C4-2B (cell line): ENCODE measurements at regions not wholly inside any gene's neighbourhood (a gene's known extent, or its start where the extent isn't known, plus 50 kb on each side); places are given as distances from the start of the nearest gene placed in this dataset.

Source experiments
- H3K27ac ChIP-seq: fragments of 450-650 bp; 2 replicates; pipeline ENCODE4 v1.5.1; 2017
- ZFX ChIP-seq: fragments of 450-650 bp; IDR thresholded peaks from 2 replicates; pipeline ENCODE4 v1.6.1; 2017
- TF ChIP-seq, protein P1 (sequence below): fragments of 450-650 bp; conservative IDR thresholded peaks from 2 replicates; pipeline ENCODE4 v1.5.1; 2017; ENCODE audit warnings: mild to moderate bottlenecking

DNA sequence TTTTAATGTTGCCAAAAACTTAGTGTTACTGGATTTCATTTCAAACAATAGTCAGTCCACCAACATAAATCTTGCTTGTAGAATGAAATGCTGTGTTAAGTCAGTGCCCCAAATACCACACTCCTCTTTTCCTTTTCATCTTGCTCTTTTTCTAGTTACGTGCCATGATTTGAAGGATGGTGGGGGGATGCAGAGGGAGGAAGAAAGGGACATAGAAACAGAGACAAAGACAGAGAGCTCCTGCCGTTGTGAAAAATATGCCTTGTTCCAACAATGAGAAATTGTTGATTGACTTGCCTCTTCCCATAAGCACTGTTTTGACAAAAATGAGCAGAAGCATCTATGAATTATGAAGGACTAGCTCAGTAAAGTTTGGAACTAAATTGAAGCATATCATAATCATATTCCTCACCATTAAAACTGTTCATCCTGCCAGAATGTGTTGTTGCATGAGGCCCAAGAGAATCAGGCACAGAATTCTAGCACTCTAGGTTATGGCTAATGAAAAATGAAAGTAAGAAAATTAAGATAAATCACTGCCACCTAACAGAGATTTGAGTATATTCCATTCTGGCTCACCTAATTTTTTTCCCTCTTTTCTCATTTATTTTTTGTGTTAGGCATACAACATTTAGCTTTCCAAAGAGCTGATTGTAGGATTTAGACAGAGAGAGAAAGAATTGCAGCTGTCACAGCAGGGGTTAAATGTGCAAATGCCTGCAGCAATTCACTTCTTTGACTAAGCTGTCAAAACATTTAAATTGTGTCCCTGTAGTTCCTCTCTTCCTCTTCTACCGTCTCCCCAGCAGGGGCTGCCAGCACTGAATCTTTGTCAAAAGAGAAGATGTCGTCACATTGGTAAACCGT lies 111.6 kb upstream of the PTPN13 start:
- H3K27ac ChIP-seq = no peak overlapping the region

DNA sequence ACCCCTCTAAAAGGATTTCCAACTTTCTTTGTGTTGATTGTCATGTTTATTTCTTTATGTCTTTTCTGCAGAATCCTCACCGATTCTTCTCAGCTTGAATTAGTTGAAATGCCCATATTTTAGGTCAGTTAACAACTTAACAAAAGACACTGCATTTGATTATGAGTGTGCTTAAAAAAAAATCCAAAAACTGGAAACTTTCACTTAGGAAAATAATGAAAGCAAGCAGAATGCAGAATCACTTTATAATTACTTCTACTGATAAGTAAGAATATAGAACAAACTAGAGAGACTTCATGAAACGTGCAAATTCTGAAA lies 111.0 kb upstream of the PTPN13 start:
- no peak for TF ChIP-seq ZFX
- TF ChIP-seq, protein P1, sequence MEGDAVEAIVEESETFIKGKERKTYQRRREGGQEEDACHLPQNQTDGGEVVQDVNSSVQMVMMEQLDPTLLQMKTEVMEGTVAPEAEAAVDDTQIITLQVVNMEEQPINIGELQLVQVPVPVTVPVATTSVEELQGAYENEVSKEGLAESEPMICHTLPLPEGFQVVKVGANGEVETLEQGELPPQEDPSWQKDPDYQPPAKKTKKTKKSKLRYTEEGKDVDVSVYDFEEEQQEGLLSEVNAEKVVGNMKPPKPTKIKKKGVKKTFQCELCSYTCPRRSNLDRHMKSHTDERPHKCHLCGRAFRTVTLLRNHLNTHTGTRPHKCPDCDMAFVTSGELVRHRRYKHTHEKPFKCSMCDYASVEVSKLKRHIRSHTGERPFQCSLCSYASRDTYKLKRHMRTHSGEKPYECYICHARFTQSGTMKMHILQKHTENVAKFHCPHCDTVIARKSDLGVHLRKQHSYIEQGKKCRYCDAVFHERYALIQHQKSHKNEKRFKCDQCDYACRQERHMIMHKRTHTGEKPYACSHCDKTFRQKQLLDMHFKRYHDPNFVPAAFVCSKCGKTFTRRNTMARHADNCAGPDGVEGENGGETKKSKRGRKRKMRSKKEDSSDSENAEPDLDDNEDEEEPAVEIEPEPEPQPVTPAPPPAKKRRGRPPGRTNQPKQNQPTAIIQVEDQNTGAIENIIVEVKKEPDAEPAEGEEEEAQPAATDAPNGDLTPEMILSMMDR = no peak
- no peak overlapping the region for H3K27ac ChIP-seq

More for the DNA sequence above, 111.6 kb upstream of the PTPN13 start:
- TF ChIP-seq, protein P1 = no peak
- TF ChIP-seq ZFX = no peak

- TF ChIP-seq, protein P1 = no peak
- no peak for TF ChIP-seq ZFX
- no peak overlapping the region for H3K27ac ChIP-seq
Observed at GRCh38 chr4:86483773-86484172, 110.3 kb upstream of the PTPN13 start.

- H3K27ac ChIP-seq = no peak overlapping the region
- TF ChIP-seq, protein P1 = no peak
- TF ChIP-seq ZFX = no peak
Observed at GRCh38 chr4:86484241-86484640, 109.9 kb upstream of the PTPN13 start.

DNA sequence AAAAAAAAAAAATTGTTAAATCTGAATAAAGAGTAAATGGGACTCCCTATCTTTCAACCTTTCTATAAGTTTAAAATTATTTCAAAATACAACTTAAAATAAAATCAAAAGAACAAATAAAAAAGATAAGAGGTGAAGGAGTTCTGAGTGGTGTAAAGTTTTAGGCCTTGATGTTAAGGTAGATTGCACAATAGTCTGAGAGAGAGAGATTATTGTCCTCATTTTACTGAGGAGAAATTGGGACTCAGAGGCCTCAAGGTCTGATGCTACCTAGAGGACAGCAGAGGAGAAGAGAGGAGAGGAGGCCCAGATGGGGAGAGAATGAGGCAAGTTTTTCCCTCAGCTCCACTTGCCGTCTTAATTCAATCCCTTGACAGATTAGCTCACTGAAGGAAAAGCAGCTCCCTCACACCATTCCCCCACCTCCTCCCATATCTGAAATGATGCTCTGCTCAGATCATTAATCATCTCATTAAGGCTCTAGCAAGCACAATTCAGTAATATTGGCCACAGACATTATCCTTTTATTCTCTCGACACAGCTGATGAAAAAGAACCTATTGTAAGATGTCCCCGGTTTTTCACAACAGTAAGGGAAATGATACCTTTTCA lies 106.3 kb upstream of the PTPN13 start:
- TF ChIP-seq, protein P1 = no peak
- no peak for TF ChIP-seq ZFX
- no peak overlapping the region for H3K27ac ChIP-seq

DNA sequence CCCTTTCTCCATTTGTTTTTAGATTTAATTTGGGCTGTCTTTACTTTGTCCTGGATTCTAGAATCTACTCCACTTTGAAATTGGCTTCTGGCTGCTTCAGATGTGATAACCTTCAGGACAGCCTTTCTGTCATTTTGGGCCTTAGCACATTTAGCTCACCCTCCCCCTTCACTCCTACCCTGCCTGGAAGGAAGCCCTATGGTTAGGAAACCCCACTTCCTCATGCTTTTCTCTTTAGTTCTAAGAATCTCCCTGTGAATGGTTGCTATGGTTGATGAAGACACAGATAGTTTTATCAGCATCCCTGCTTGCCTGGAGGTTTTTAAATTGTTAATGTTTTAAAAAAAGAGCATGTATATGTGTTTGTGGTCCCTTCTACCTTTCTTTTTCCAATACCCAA lies 100.7 kb upstream of the PTPN13 start:
- no peak for TF ChIP-seq ZFX
- TF ChIP-seq, protein P1 = no peak
- no peak overlapping the region for H3K27ac ChIP-seq
